ENCODE measurements at regions not wholly inside any gene's neighbourhood (a gene's known extent, or its start where the extent isn't known, plus 50 kb on each side); places are given as distances from the start of the nearest gene placed in this dataset.

DNA sequence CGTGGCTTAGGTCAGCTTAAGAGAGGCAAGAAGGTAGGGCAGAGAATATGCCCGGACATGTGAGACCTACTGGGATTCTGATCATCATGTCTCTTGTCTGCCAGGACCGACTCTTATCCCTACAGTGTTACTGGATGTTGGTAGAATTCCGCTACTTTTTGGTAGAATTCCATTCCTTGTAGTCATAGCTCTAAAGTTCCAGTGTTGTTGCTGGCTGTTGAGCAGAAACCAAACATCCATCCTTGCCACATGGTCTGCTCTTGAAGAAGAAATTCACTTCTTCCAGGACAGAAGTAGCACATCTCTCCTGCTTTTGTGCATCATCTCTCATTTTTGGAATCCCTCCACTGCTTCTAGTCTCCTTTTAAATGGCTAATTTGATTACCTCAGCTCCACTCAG, 453.7 kb downstream of the RPL10L start:
- TF ChIP-seq, protein P1, sequence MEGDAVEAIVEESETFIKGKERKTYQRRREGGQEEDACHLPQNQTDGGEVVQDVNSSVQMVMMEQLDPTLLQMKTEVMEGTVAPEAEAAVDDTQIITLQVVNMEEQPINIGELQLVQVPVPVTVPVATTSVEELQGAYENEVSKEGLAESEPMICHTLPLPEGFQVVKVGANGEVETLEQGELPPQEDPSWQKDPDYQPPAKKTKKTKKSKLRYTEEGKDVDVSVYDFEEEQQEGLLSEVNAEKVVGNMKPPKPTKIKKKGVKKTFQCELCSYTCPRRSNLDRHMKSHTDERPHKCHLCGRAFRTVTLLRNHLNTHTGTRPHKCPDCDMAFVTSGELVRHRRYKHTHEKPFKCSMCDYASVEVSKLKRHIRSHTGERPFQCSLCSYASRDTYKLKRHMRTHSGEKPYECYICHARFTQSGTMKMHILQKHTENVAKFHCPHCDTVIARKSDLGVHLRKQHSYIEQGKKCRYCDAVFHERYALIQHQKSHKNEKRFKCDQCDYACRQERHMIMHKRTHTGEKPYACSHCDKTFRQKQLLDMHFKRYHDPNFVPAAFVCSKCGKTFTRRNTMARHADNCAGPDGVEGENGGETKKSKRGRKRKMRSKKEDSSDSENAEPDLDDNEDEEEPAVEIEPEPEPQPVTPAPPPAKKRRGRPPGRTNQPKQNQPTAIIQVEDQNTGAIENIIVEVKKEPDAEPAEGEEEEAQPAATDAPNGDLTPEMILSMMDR (IDR thresholded peaks at IDR 0.05; ENCODE audit: insufficient read depth, low read length, poor library complexity, severe bottlenecking) = no peak
- no peaks in the 10 kb centered on the region for H3K27me3 ChIP-seq (replicated peaks; ENCODE audit: control insufficient read depth, insufficient read depth, low read length)
- DNase-seq (ENCODE audit: extremely low read depth, insufficient read length) = no peak
- no peak overlapping the region for H3K4me3 ChIP-seq (replicated peaks; ENCODE audit: low read depth, low read length)
- H3K36me3 ChIP-seq (ENCODE audit: control insufficient read depth, insufficient read depth, low read length) = no peaks in the 10 kb centered on the region
